ENCODE measurements at regions not wholly inside any gene's neighbourhood (a gene's known extent, or its start where the extent isn't known, plus 50 kb on each side); places are given as distances from the start of the nearest gene placed in this dataset.

DNA sequence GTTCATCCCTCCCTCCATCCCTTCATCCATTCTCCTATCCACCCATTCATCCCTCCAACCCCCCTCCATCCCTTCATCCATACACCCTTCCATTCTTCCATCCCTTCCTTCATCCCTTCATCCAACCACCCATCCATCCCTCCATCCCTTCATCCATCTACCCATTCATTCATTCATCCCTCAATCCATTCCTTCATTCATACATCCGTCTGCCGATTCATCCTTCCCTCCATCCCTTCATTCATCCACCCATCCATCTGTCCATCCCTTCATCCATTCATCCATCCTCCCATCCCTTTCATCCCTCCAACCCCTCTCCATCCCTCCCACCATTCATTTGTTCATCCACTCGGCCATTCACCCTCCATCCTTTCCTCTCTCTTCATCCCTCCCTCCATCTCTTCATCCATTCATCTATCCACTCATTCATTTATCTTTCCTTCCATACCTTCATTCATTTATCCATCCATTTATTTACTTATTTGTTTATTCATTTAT is 95.7 kb downstream of the FOXL1 start:
- no peak for DNase-seq (ENCODE audit: low read depth)

DNA sequence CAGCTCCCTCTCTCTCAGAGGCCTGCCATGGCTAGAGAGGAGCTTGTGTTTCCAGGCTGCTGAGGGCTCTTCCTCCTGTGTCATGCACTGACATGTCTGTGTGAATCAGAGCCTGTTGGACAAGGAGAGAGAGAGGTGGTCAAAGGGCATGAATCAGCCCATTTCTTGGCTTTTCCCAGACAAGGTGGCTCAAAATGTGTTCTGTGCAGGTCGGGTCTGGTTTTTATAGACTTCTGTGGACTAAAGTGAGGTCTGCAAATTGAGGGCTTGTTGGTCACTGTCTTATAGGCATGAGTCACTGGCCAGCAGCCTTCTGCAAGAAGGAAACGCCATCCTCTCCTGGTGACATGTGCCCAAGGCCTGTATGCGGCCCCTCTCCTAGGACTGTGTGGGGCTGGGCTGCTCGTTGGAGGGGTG is 97.9 kb downstream of the FOXL1 start:
- peak; percentile 85 for DNase-seq (ENCODE audit: low read depth)
- no peak overlapping the region for H3K4me3 ChIP-seq (ENCODE audit: low read depth, low read length)
- TF ChIP-seq, protein P1, sequence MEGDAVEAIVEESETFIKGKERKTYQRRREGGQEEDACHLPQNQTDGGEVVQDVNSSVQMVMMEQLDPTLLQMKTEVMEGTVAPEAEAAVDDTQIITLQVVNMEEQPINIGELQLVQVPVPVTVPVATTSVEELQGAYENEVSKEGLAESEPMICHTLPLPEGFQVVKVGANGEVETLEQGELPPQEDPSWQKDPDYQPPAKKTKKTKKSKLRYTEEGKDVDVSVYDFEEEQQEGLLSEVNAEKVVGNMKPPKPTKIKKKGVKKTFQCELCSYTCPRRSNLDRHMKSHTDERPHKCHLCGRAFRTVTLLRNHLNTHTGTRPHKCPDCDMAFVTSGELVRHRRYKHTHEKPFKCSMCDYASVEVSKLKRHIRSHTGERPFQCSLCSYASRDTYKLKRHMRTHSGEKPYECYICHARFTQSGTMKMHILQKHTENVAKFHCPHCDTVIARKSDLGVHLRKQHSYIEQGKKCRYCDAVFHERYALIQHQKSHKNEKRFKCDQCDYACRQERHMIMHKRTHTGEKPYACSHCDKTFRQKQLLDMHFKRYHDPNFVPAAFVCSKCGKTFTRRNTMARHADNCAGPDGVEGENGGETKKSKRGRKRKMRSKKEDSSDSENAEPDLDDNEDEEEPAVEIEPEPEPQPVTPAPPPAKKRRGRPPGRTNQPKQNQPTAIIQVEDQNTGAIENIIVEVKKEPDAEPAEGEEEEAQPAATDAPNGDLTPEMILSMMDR (conservative IDR thresholded peaks at IDR 0.05; ENCODE audit: low read depth, low read length): no peak

More for the DNA sequence above, 95.7 kb downstream of the FOXL1 start:
- TF ChIP-seq, protein P1 (conservative IDR thresholded peaks at IDR 0.05; ENCODE audit: low read depth, low read length): no peak
- no peak overlapping the region for H3K4me3 ChIP-seq (ENCODE audit: low read depth, low read length)

DNA sequence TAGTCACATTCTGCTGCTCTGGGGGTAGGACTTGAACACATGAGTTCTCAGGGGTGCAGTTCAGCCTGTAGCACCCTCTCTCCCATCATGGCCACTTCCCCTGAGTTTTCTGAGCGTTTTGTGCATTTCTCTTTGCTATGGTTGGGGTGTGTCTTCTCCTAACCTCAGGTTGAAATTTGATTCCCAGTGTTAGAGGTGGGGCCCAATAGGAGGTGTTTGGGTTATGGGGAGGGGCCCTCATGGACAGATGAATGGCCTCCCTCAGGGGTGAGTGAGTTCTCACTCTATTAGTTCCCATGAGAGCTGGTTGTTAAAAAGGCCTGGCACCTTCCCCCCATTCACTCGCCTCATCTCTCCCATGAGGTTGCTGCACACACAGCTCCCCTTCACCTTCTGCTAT is 101.1 kb downstream of the FOXL1 start:
- H3K4me3 ChIP-seq (ENCODE audit: low read depth, low read length): no peak overlapping the region
- DNase-seq (ENCODE audit: low read depth): no peak
- TF ChIP-seq, protein P1 (conservative IDR thresholded peaks at IDR 0.05; ENCODE audit: low read depth, low read length): no peak

DNA sequence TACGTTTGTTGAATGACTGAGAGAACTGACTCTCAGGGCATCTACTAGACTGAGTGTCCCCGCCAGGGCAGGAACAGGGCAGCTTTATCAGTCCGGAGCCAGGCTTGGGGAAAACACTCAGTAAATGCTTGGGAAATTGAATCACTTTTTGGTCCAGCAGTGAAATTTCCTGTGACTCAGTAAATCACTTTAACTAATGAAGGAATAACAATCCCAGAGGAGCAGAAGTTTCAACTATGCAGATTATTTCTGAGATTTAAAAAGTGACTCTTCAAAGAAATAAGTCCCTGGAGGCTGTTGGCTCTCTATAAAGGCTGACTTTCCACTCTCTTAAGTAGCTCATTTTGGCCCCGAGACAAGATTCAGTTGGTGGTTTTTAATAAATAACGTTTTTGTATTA is 101.8 kb downstream of the FOXL1 start:
- peak; percentile 59 for DNase-seq (ENCODE audit: low read depth)
- H3K4me3 ChIP-seq (ENCODE audit: low read depth, low read length): no peak overlapping the region
- TF ChIP-seq, protein P1 (conservative IDR thresholded peaks at IDR 0.05; ENCODE audit: low read depth, low read length): no peak

DNA sequence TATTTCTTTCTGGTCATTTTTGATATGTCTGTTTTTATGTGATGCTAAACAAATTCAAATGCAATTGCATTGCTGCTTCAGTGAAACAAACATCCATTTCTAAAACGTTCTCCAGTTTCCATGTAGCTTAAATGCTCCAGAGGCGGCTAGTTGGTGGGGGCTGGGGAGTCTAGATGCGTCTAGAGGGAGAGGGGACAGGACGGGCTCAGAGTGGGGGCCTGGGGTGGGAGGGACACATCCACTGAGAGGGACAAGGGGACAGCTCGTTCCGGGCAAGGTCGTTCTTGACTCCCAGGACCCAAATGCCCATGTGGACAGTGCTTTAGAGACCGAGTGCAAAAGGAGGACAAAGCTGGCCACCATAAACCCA is 102.3 kb downstream of the FOXL1 start:
- TF ChIP-seq, protein P1 (conservative IDR thresholded peaks at IDR 0.05; ENCODE audit: low read depth, low read length): no peak
- no peak for DNase-seq (ENCODE audit: low read depth)
- peak overlapping the region; percentile 20 for H3K4me3 ChIP-seq (ENCODE audit: low read depth, low read length)

DNA sequence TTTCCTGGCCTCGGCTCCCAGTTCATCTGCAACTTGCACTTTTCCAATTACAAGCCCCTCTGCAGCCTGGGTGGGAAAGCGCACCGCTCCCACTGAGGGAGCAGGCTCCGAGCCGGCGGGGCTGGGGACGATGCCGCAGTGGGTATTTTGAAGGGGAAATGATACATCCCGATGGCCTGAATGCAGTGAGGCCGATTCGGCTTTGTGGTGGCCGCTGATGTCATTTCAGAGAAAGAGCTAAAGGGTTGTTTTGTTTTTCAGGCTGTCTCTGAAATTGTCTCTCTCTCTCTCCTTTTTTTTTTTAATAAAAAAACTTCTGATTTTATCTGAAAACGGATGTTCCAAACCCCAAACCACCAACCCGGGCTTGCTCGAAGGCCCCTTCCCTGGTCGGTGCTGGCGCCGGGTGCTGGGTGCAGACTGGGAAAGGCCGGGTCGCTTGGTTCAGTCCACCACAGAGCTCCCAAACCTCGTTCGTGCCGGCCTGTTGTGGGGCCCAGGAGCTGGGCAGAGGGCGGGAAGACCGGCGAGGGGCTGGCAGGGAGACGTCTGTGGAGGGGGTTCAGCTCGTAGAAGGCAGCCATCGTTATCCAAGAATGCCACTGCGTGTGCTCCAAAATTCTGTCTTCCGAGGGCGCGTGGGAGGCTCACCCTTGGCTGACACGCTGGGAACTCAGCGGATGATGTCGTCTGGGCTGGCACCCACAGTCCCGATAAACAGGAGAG is 102.8 kb downstream of the FOXL1 start:
- no peak for DNase-seq (ENCODE audit: low read depth)
- TF ChIP-seq, protein P1 (conservative IDR thresholded peaks at IDR 0.05; ENCODE audit: low read depth, low read length): no peak
- H3K4me3 ChIP-seq (ENCODE audit: low read depth, low read length): peak overlapping the region; percentile 20

DNA sequence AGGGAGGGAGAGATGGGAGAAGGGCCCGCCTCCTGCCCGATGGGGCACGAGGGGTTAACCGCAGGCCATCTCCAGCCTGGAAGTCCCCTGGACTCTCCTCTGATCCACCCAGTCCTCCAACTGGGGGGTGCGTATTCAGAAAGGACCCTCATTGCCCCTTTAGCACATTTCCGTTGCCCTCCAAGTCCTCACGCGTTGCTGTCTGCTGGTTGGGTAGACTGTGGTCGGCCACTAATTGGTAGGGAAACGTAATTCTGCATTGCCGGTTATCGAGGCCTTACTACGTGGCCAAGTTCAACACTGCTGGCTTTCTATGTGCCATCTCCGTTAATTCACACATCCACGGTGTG is 103.4 kb downstream of the FOXL1 start:
- DNase-seq (ENCODE audit: low read depth): no peak
- H3K4me3 ChIP-seq (ENCODE audit: low read depth, low read length): no peak overlapping the region
- TF ChIP-seq, protein P1 (conservative IDR thresholded peaks at IDR 0.05; ENCODE audit: low read depth, low read length): no peak
